Type B pancreatic cell (in vitro differentiated cells): ENCODE measurements at regions not wholly inside any gene's neighbourhood (a gene's known extent, or its start where the extent isn't known, plus 50 kb on each side); places are given as distances from the start of the nearest gene placed in this dataset.

Experiments used
- DNase-seq: peaks from one replicate; pipeline ENCODE4 v3.0.0; 2021; ENCODE audit warnings: mixed read lengths; ENCODE audit not compliant: unreplicated experiment; ENCODE audit errors: extremely low spot score
- H3K27ac Mint-ChIP-seq: 2 replicates; pipeline ENCODE4 v1.8.0; 2021; ENCODE audit warnings: mild to moderate bottlenecking, mixed read lengths
- H3K27me3 Mint-ChIP-seq: 2 replicates; pipeline ENCODE4 v1.8.0; 2021; ENCODE audit warnings: mixed read lengths
- H3K36me3 Mint-ChIP-seq: 2 replicates; pipeline ENCODE4 v1.8.0; 2021; ENCODE audit warnings: mixed read lengths
- H3K4me1 Mint-ChIP-seq: one replicate; pipeline ENCODE4 v1.8.0; 2021; ENCODE audit warnings: mixed read lengths; ENCODE audit not compliant: unreplicated experiment
- H3K4me3 Mint-ChIP-seq: 2 replicates; pipeline ENCODE4 v1.8.0; 2021; ENCODE audit warnings: mild to moderate bottlenecking, mixed read lengths
- H3K9me3 Mint-ChIP-seq: 2 replicates; pipeline ENCODE4 v1.8.0; 2021; ENCODE audit warnings: mixed read lengths
- TF ChIP-seq, protein P1 (sequence below): fragments of 200-600 bp; sonication (generic); conservative IDR thresholded peaks from 2 replicates; pipeline ENCODE4 v1.5.0; 2021; ENCODE audit warnings: antibody characterized with exemption, mild to moderate bottlenecking

DNA sequence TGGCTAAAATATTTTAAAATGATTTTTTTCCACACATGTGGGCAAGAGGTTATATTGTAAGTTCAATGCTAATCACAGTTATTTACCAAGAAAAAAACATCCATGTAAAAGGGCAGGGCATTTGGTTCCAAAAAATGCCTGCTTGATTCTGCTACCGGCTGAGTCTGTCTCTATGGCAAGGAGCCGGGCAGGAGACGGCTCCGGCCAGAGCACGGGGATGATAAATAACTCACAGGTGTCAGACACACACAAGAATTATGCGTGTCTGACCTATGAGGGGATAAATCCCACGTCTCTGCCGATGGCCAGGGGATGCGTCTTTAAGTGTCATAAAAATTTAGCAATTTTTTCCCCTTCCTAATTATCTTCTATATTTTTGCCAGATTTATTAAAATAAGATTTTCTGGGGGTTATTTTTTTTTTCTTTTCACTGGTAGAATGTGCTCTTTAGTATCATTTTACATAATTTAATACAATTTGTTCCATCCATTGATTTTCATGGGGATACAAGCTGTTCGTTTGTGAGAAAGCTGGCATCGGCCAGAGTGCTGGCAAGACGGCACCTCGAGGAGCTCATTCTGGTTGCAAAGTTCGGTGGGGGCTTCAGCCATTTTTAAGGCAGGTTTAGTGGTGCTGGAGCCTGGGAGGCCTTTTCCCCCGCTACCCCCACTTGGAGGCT, 253.9 kb downstream of the ZNF536 start:
- H3K27ac Mint-ChIP-seq: no peak overlapping the region
- no peaks in the 10 kb centered on the region for H3K27me3 Mint-ChIP-seq
- TF ChIP-seq, protein P1, sequence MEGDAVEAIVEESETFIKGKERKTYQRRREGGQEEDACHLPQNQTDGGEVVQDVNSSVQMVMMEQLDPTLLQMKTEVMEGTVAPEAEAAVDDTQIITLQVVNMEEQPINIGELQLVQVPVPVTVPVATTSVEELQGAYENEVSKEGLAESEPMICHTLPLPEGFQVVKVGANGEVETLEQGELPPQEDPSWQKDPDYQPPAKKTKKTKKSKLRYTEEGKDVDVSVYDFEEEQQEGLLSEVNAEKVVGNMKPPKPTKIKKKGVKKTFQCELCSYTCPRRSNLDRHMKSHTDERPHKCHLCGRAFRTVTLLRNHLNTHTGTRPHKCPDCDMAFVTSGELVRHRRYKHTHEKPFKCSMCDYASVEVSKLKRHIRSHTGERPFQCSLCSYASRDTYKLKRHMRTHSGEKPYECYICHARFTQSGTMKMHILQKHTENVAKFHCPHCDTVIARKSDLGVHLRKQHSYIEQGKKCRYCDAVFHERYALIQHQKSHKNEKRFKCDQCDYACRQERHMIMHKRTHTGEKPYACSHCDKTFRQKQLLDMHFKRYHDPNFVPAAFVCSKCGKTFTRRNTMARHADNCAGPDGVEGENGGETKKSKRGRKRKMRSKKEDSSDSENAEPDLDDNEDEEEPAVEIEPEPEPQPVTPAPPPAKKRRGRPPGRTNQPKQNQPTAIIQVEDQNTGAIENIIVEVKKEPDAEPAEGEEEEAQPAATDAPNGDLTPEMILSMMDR: no peak
- DNase-seq: no peak
- H3K4me3 Mint-ChIP-seq: no peak overlapping the region
- peaks cover 5% of the 10 kb centered on the region for H3K9me3 Mint-ChIP-seq
- no peaks in the 10 kb centered on the region for H3K36me3 Mint-ChIP-seq
- peaks cover 12% of the 10 kb centered on the region for H3K4me1 Mint-ChIP-seq

DNA sequence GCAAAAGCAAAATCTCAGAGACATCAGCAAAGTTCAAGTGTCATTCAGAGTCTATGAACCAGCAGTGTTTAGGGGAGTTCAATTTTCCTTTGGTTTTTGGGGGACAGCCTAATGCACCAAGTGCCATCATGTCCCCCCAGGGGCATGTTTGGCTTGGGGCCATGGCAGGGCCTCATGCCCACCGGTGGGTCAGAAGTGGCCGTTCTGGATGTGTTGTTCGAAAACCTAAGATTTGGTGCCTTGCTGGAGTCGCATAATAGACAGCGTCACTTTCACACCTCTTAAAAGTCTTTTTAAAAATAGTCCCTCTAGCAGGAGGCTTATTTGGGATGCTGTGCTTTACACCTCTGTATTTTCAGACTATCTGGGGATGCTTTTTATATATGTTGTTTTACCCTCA, 250.1 kb downstream of the ZNF536 start:
- Mint-ChIP-seq H3K4me1 (peaks cover 19% of the 10 kb centered on the region), H3K27me3 (peaks cover 2% of the 10 kb centered on the region), H3K27ac (no peak overlapping the region), H3K4me3 (no peak overlapping the region), H3K9me3 (peaks cover 5% of the 10 kb centered on the region), H3K36me3 (no peaks in the 10 kb centered on the region)
- DNase-seq: no peak
- TF ChIP-seq, protein P1: no peak

DNA sequence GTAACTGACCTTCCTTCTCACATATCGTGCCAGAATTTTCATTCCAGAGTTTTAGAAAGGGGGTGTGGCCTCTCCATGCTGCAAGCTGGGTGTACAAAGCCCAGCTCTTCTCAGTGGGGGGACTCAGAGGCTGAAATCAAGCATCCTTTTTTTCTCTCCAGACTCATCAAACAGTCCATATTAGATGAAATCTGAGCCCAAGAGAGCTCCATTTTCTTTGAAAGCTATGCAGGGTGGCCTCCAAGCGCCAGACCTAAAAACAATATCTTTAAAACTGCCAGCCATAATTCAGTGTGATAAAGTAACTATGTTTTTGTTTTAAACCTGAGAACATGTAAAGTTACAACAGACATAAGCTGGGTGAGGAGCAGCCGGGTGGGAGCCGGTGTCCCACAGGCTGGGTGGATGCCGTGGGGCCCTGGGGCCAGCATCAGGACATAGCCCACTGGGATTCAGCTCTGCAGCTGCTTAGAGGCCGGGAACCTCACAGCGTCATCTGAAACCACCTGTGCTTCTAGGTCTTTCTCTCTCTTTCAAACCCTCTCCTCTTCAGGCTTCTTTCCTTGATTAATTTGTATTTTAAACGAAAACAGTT, 249.2 kb downstream of the ZNF536 start:
- Mint-ChIP-seq H3K27me3 (peaks cover 2% of the 10 kb centered on the region), H3K9me3 (peaks cover 5% of the 10 kb centered on the region), H3K4me1 (peaks cover 19% of the 10 kb centered on the region), H3K4me3 (no peak overlapping the region), H3K27ac (no peak overlapping the region), H3K36me3 (no peaks in the 10 kb centered on the region)
- no peak for DNase-seq
- TF ChIP-seq, protein P1: no peak

DNA sequence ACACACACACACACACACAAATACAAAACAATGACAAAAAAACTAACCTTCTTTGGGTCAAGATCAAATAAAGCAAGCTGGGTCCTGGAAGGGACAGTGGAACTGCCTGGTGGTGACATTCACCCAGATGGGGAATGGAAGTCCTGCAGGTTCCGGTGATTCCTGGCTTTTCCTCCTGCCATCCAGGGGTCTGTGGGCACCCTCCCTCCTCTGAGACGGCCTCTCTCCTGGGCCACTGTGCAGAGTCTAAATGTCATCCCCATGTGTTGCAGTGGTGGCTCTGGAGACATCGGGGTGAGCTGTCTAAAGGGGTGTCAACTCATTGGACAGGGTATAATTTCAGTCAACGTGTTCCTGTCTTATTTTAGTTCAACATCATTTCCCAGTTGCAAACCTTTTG, 248.2 kb downstream of the ZNF536 start:
- Mint-ChIP-seq H3K27ac (no peak overlapping the region), H3K27me3 (peaks cover 2% of the 10 kb centered on the region)
- DNase-seq: no peak

DNA sequence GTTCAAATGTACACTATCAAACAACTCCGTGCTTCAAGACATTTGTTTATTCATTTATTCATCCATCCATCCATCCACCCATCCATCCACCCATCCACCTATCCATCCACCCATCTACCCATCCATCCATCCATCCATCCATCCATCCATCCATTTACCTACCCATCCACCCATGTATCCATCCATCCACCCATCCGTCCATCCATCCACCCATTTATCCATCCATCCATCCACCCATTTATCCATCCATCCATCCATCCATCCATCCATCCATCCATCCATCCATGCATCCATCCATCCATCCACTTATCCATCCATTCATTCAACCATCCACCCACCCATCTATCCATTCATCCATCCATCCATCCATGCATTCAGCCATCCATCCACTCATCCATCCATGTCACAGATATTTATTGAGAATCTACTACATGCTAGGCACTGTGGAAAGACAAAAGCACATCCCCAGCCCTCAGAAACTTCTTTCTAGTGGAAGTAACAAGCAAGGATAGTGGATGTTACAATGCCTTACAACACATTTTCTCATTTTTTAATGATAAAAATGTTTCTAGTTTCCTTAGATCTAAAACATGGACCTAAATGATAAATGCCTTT, 237.6 kb downstream of the ZNF536 start:
- Mint-ChIP-seq H3K36me3 (no peaks in the 10 kb centered on the region), H3K27ac (no peak overlapping the region), H3K4me1 (no peaks in the 10 kb centered on the region), H3K27me3 (peaks cover 5% of the 10 kb centered on the region), H3K4me3 (no peak overlapping the region), H3K9me3 (no peaks in the 10 kb centered on the region)
- TF ChIP-seq, protein P1: no peak
- DNase-seq: no peak

More for the DNA sequence above, 248.2 kb downstream of the ZNF536 start:
- H3K36me3 Mint-ChIP-seq: no peaks in the 10 kb centered on the region
- TF ChIP-seq, protein P1: no peak
- peaks cover 5% of the 10 kb centered on the region for H3K9me3 Mint-ChIP-seq
- peaks cover 19% of the 10 kb centered on the region for H3K4me1 Mint-ChIP-seq
- no peak overlapping the region for H3K4me3 Mint-ChIP-seq
